Heart left ventricle (tissue), 13 donors: ENCODE measurements at regions not wholly inside any gene's neighbourhood (a gene's known extent, or its start where the extent isn't known, plus 50 kb on each side); places are given as distances from the start of the nearest gene placed in this dataset.

Experiments
- POLR2A ChIP-seq, 2 donors: fragments of 450-650 bp; IDR thresholded peaks; one replicate each; pipeline ENCODE4 v1.6.1; 2017; ENCODE audit warnings: antibody characterized with exemption in 2 of 2, mild to moderate bottlenecking in 2 of 2, moderate library complexity in 2 of 2
- TF ChIP-seq, protein P1 (sequence below), 12 donors: fragments of 200-600 bp; sonication (generic) in 4 of 12; IDR thresholded peaks; one replicate each; pipeline versions ENCODE4 v1.5.0 to v1.8.0; 2018 to 2022; ENCODE audit warnings: antibody characterized with exemption in 12 of 12, mild to moderate bottlenecking in 5 of 12
- donor health status: ischemic (EF 13 %, LVEDD 7.1; RV severe dilation, severe dysfunction).
- donor health status: DM: no; HTN: yes; CAD: no.
- donor health status: DM: no; HTN: no; CAD: no.
- donor health status: ischemic (EF 25% LVEDD 6.9; RV normal size, moderate dysfunction).
- donor health status: ischemic (EF 25% LVEDD 5.7; RV mildly dilated, moderate dysfunction).
- donor health status: ischemic (EF 35%, LVEDD 5.7; RV mildly dilated, moderate dysfunction).
- donor health status: nonischemic (EF 11% LVEDD 7.7; RV severe dilation, severe dysfunction).
- donor health status: DM: yes; HTN: yes; CAD: no.
- donor health status: PGD.
- donor health status: ischemic (EF 29% LVEDD 5.4; RV normal size, mild dysfunction).
- donor health status: nonischemic (EF 23%, LVEDD 6.1; RV moderate dilation, normal function).

DNA sequence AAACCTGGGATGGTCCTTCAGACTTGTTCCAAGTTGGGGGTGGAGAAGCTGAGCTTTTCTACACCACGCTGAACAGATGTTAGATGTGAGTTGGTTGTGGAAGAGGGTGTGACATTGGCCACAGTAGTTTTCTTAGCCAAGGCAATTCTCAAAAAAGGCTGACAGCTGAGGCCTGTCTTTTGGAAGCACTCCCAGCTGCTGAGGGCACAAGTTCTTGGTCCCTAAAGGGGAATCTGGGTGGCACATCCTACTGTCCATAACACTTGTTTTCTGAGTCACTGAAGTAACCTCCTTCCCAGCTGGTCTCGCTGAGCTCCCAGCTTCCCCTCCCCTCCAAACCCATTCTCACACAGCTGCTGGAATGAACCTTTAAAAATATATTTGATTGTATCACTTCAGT, 375.7 kb upstream of the KIRREL3 start:
- TF ChIP-seq, protein P1, sequence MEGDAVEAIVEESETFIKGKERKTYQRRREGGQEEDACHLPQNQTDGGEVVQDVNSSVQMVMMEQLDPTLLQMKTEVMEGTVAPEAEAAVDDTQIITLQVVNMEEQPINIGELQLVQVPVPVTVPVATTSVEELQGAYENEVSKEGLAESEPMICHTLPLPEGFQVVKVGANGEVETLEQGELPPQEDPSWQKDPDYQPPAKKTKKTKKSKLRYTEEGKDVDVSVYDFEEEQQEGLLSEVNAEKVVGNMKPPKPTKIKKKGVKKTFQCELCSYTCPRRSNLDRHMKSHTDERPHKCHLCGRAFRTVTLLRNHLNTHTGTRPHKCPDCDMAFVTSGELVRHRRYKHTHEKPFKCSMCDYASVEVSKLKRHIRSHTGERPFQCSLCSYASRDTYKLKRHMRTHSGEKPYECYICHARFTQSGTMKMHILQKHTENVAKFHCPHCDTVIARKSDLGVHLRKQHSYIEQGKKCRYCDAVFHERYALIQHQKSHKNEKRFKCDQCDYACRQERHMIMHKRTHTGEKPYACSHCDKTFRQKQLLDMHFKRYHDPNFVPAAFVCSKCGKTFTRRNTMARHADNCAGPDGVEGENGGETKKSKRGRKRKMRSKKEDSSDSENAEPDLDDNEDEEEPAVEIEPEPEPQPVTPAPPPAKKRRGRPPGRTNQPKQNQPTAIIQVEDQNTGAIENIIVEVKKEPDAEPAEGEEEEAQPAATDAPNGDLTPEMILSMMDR (IDR thresholded peaks at IDR 0.05): no peak
- TF ChIP-seq POLR2A (IDR thresholded peaks at IDR 0.05): no peak
